SK-N-SH treated with all-trans-retinoic acid at 6 μM for 48 hours (cell line): ENCODE measurements at regions not wholly inside any gene's neighbourhood (a gene's known extent, or its start where the extent isn't known, plus 50 kb on each side); places are given as distances from the start of the nearest gene placed in this dataset.

ENCODE experiments used
- ATAC-seq: fragments of 200-7000 bp; cut with Tn5 transposase; 3 replicates; pipeline ENCODE4 v1.9.1; 2020; ENCODE audit warnings: mild to moderate bottlenecking, moderate library complexity
- ARNTL ChIP-seq: fragments of 450-650 bp; formaldehyde crosslinking; IDR thresholded peaks from 2 replicates; pipeline ENCODE4 v1.5.0; 2020; ENCODE audit warnings: low read depth, mild to moderate bottlenecking, moderate library complexity, borderline replicate concordance
- CREB5 ChIP-seq: fragments of 250-450 bp; sonication (Bioruptor Pico); IDR thresholded peaks from 2 replicates; pipeline ENCODE4 v1.5.1; 2020; ENCODE audit warnings: low read depth, mild to moderate bottlenecking, moderate library complexity
- CSDC2 ChIP-seq: fragments of 250-450 bp; sonication (Bioruptor Pico); IDR thresholded peaks from 2 replicates; pipeline ENCODE4 v1.5.0; 2020; ENCODE audit warnings: mild to moderate bottlenecking, moderate library complexity
- CSRNP3 ChIP-seq: fragments of 250-450 bp; sonication (Bioruptor Pico); IDR thresholded peaks from 2 replicates; pipeline ENCODE4 v1.5.1; 2021; ENCODE audit warnings: mild to moderate bottlenecking, moderate library complexity
- ESRRG ChIP-seq: fragments of 250-450 bp; sonication (Bioruptor Pico); IDR thresholded peaks from 2 replicates; pipeline ENCODE4 v1.6.1; 2021; ENCODE audit warnings: mild to moderate bottlenecking
- GLIS3 ChIP-seq: fragments of 250-450 bp; sonication (Bioruptor Pico); IDR thresholded peaks from 2 replicates; pipeline ENCODE4 v1.5.0; 2020; ENCODE audit warnings: mild to moderate bottlenecking, moderate library complexity
- ISL1 ChIP-seq: fragments of 250-450 bp; sonication (Bioruptor Pico); IDR thresholded peaks from 2 replicates; pipeline ENCODE4 v2.1.2; 2022; ENCODE audit warnings: mild to moderate bottlenecking, moderate library complexity
- OSR1 ChIP-seq: fragments of 250-450 bp; sonication (Bioruptor Pico); IDR thresholded peaks from 2 replicates; pipeline ENCODE4 v1.8.0; 2022; ENCODE audit warnings: moderate library complexity, mild to moderate bottlenecking, inconsistent platforms
- PPARA ChIP-seq: fragments of 250-450 bp; sonication (Bioruptor Pico); IDR thresholded peaks from 2 replicates; pipeline ENCODE4 v1.5.0; 2020; ENCODE audit warnings: mild to moderate bottlenecking, borderline replicate concordance
- RARB ChIP-seq: fragments of 250-450 bp; sonication (Bioruptor Pico); IDR thresholded peaks from 2 replicates; pipeline ENCODE4 v1.8.0; 2021; ENCODE audit warnings: mild to moderate bottlenecking, moderate library complexity
- SNAI2 ChIP-seq: fragments of 250-450 bp; sonication (Bioruptor Pico); IDR thresholded peaks from 2 replicates; pipeline ENCODE4 v1.5.0; 2020; ENCODE audit warnings: mild to moderate bottlenecking, moderate library complexity
- TCF4 ChIP-seq: fragments of 250-450 bp; sonication (Bioruptor Pico); IDR thresholded peaks from 2 replicates; pipeline ENCODE4 v1.8.0; 2021; ENCODE audit warnings: mild to moderate bottlenecking, moderate library complexity, borderline replicate concordance
- ZC3H10 ChIP-seq: fragments of 250-450 bp; sonication (Bioruptor Pico); IDR thresholded peaks from 2 replicates; pipeline ENCODE4 v1.5.1; 2021; ENCODE audit warnings: mild to moderate bottlenecking, moderate library complexity
- ZFP3 ChIP-seq: fragments of 250-450 bp; sonication (Bioruptor Pico); IDR thresholded peaks from 2 replicates; pipeline ENCODE4 v1.5.0; 2020; ENCODE audit warnings: mild to moderate bottlenecking, moderate library complexity
- ZFP30 ChIP-seq: fragments of 450-650 bp; formaldehyde crosslinking; IDR thresholded peaks from 2 replicates; pipeline ENCODE4 v1.5.0; 2022; ENCODE audit warnings: mild to moderate bottlenecking, moderate library complexity
- ZNF565 ChIP-seq: fragments of 450-650 bp; formaldehyde crosslinking; conservative IDR thresholded peaks from 2 replicates; pipeline ENCODE4 v1.5.0; 2020; ENCODE audit warnings: low read depth, mild to moderate bottlenecking, moderate library complexity
- ZNF70 ChIP-seq: fragments of 450-650 bp; formaldehyde crosslinking; IDR thresholded peaks from 2 replicates; pipeline ENCODE4 v1.5.0; 2020; ENCODE audit warnings: mild to moderate bottlenecking, moderate library complexity
- ZNF8 ChIP-seq: fragments of 450-650 bp; formaldehyde crosslinking; IDR thresholded peaks from 2 replicates; pipeline ENCODE4 v1.5.0; 2020; ENCODE audit warnings: mild to moderate bottlenecking, moderate library complexity
- TF ChIP-seq, protein P1 (sequence below): fragments of 250-450 bp; sonication (Bioruptor Pico); IDR thresholded peaks from 2 replicates; pipeline ENCODE4 v1.8.0; 2020; ENCODE audit warnings: mild to moderate bottlenecking, moderate library complexity, borderline replicate concordance
- TF ChIP-seq, protein P2 (sequence below): fragments of 250-450 bp; sonication (Bioruptor Pico); IDR thresholded peaks from 2 replicates; pipeline ENCODE4 v1.5.0; 2020; ENCODE audit warnings: mild to moderate bottlenecking, moderate library complexity
- TF ChIP-seq, protein P3 (sequence below): fragments of 250-450 bp; sonication (Bioruptor Pico); IDR thresholded peaks from 2 replicates; pipeline ENCODE4 v1.8.0; 2021; ENCODE audit warnings: low read depth, mild to moderate bottlenecking, moderate library complexity, borderline replicate concordance

- TF ChIP-seq CSDC2 (CRISPR knock-in tag) (no peak), ISL1 (CRISPR knock-in tag) (no peak), SNAI2 (CRISPR knock-in tag) (no peak), ZNF70 (no peak), TCF4 (CRISPR knock-in tag) (no peak), CSRNP3 (CRISPR knock-in tag) (no peak), ARNTL (CRISPR knock-in tag) (no peak), GLIS3 (no peak), ZFP3 (CRISPR knock-in tag) (no peak), ZNF565 (CRISPR knock-in tag) (no peak), PPARA (CRISPR knock-in tag) (no peak), RARB (CRISPR knock-in tag) (no peak), ZFP30 (CRISPR knock-in tag) (no peak)
- TF ChIP-seq, protein P1, sequence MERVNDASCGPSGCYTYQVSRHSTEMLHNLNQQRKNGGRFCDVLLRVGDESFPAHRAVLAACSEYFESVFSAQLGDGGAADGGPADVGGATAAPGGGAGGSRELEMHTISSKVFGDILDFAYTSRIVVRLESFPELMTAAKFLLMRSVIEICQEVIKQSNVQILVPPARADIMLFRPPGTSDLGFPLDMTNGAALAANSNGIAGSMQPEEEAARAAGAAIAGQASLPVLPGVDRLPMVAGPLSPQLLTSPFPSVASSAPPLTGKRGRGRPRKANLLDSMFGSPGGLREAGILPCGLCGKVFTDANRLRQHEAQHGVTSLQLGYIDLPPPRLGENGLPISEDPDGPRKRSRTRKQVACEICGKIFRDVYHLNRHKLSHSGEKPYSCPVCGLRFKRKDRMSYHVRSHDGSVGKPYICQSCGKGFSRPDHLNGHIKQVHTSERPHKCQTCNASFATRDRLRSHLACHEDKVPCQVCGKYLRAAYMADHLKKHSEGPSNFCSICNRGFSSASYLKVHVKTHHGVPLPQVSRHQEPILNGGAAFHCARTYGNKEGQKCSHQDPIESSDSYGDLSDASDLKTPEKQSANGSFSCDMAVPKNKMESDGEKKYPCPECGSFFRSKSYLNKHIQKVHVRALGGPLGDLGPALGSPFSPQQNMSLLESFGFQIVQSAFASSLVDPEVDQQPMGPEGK (CRISPR knock-in tag): no peak
- TF ChIP-seq, protein P2, sequence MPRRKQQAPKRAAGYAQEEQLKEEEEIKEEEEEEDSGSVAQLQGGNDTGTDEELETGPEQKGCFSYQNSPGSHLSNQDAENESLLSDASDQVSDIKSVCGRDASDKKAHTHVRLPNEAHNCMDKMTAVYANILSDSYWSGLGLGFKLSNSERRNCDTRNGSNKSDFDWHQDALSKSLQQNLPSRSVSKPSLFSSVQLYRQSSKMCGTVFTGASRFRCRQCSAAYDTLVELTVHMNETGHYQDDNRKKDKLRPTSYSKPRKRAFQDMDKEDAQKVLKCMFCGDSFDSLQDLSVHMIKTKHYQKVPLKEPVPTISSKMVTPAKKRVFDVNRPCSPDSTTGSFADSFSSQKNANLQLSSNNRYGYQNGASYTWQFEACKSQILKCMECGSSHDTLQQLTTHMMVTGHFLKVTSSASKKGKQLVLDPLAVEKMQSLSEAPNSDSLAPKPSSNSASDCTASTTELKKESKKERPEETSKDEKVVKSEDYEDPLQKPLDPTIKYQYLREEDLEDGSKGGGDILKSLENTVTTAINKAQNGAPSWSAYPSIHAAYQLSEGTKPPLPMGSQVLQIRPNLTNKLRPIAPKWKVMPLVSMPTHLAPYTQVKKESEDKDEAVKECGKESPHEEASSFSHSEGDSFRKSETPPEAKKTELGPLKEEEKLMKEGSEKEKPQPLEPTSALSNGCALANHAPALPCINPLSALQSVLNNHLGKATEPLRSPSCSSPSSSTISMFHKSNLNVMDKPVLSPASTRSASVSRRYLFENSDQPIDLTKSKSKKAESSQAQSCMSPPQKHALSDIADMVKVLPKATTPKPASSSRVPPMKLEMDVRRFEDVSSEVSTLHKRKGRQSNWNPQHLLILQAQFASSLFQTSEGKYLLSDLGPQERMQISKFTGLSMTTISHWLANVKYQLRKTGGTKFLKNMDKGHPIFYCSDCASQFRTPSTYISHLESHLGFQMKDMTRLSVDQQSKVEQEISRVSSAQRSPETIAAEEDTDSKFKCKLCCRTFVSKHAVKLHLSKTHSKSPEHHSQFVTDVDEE: no peak
- ATAC-seq: no peak
These were observed 148.7 kb downstream of the ZIC5 start for GRCh38 chr13:99822820-99823219.

GRCh38 chr13:99821741-99822140, 149.8 kb downstream of the ZIC5 start:
- no peak for ATAC-seq
- no peak for TF ChIP-seq CREB5 (CRISPR knock-in tag)
- TF ChIP-seq OSR1 (CRISPR knock-in tag): no peak
- no peak for TF ChIP-seq ESRRG (CRISPR knock-in tag)
- TF ChIP-seq ZFP30 (CRISPR knock-in tag): no peak
- TF ChIP-seq ISL1 (CRISPR knock-in tag): no peak
- no peak for TF ChIP-seq GLIS3
- no peak for TF ChIP-seq ZFP3 (CRISPR knock-in tag)
- no peak for TF ChIP-seq ZNF70
- TF ChIP-seq CSDC2 (CRISPR knock-in tag): no peak
- no peak for TF ChIP-seq ZNF565 (CRISPR knock-in tag)
- TF ChIP-seq ARNTL (CRISPR knock-in tag): no peak
- TF ChIP-seq PPARA (CRISPR knock-in tag): no peak

GRCh38 chr13:99819967-99820366, 151.6 kb downstream of the ZIC5 start:
- TF ChIP-seq ZNF565 (CRISPR knock-in tag) (no peak), ZFP30 (CRISPR knock-in tag) (no peak), ZFP3 (CRISPR knock-in tag) (no peak), ZC3H10 (CRISPR knock-in tag) (no peak), OSR1 (CRISPR knock-in tag) (no peak), ZNF8 (CRISPR knock-in tag) (no peak)
- TF ChIP-seq, protein P3, sequence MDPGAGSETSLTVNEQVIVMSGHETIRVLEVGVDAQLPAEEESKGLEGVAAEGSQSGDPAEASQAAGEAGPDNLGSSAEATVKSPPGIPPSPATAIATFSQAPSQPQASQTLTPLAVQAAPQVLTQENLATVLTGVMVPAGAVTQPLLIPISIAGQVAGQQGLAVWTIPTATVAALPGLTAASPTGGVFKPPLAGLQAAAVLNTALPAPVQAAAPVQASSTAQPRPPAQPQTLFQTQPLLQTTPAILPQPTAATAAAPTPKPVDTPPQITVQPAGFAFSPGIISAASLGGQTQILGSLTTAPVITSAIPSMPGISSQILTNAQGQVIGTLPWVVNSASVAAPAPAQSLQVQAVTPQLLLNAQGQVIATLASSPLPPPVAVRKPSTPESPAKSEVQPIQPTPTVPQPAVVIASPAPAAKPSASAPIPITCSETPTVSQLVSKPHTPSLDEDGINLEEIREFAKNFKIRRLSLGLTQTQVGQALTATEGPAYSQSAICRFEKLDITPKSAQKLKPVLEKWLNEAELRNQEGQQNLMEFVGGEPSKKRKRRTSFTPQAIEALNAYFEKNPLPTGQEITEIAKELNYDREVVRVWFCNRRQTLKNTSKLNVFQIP: no peak
- TF ChIP-seq, protein P1 (CRISPR knock-in tag): no peak
- TF ChIP-seq, protein P2: no peak

More at GRCh38 chr13:99819967-99820366, 151.6 kb downstream of the ZIC5 start:
- ATAC-seq: no peak
